IMR-90 (cell line): ENCODE measurements at regions not wholly inside any gene's neighbourhood (a gene's known extent, or its start where the extent isn't known, plus 50 kb on each side); places are given as distances from the start of the nearest gene placed in this dataset.

ENCODE experiments used
- POLR2A ChIP-seq: IDR thresholded peaks from 2 replicates; pipeline ENCODE4 v1.6.1; 2012; ENCODE audit warnings: mild to moderate bottlenecking, low read depth, low read length
- RAD21 ChIP-seq: IDR thresholded peaks from 2 replicates; pipeline ENCODE4 v1.6.1; 2012; ENCODE audit warnings: low read length, improper control_type of control experiment

- TF ChIP-seq POLR2A (no peak), RAD21 (no peak)
Observed at GRCh38 chr7:79778786-79779770, 325.6 kb upstream of the MAGI2 start.
